GM15510 (cell line): ENCODE measurements at regions not wholly inside any gene's neighbourhood (a gene's known extent, or its start where the extent isn't known, plus 50 kb on each side); places are given as distances from the start of the nearest gene placed in this dataset.
A peak's percentile ranks its signal among the peaks of the same experiment; 100 is the strongest.

ENCODE experiments used
- POLR2A ChIP-seq: IDR thresholded peaks from 3 replicates; pipeline ENCODE4 v1.6.1; 2011; ENCODE audit warnings: borderline replicate concordance; ENCODE audit not compliant: insufficient read length; ENCODE audit errors: extremely low read depth

GRCh38 chrX:55142206-55142918, 53.5 kb downstream of the PAGE2 start:
- TF ChIP-seq POLR2A = no peak

- no peak for TF ChIP-seq POLR2A
These were observed 54.1 kb downstream of the PAGE2 start for GRCh38 chrX:55142919-55143310.

GRCh38 chrX:55143621-55144020, 54.8 kb downstream of the PAGE2 start:
- TF ChIP-seq POLR2A = no peak

- TF ChIP-seq POLR2A = no peak
These were observed 55.9 kb downstream of the PAGE2 start for GRCh38 chrX:55144697-55145096.

- no peak for TF ChIP-seq POLR2A
These were observed 60.4 kb downstream of the PAGE2 start for GRCh38 chrX:55149242-55149641.

- no peak for TF ChIP-seq POLR2A
These were observed 62.4 kb downstream of the PAGE2 start for GRCh38 chrX:55151199-55151598.

GRCh38 chrX:55159551-55159950, 60.6 kb upstream of the PAGE5 start:
- TF ChIP-seq POLR2A = no peak

- TF ChIP-seq POLR2A = peak; percentile 79
These were observed 59.2 kb upstream of the PAGE5 start for GRCh38 chrX:55160685-55161552.

GRCh38 chrX:55161581-55161980, 58.6 kb upstream of the PAGE5 start:
- TF ChIP-seq POLR2A = no peak

- TF ChIP-seq POLR2A = no peak
These were observed 57.0 kb upstream of the PAGE5 start for GRCh38 chrX:55163171-55163570.

GRCh38 chrX:55167124-55167803, 52.9 kb upstream of the PAGE5 start:
- TF ChIP-seq POLR2A = no peak

GRCh38 chrX:55167901-55168300, 52.2 kb upstream of the PAGE5 start:
- no peak for TF ChIP-seq POLR2A

- TF ChIP-seq POLR2A = no peak
These were observed 50.4 kb upstream of the PAGE5 start for GRCh38 chrX:55169782-55170181.
